OCI-LY1 (cell line): ENCODE measurements at regions not wholly inside any gene's neighbourhood (a gene's known extent, or its start where the extent isn't known, plus 50 kb on each side); places are given as distances from the start of the nearest gene placed in this dataset.

Experiments
- H2AFZ ChIP-seq: fragments of 200-600 bp; sonication (generic), shearing (Covaris generic); 2 replicates; pipeline ENCODE4 v1.6.0; 2014; ENCODE audit warnings: antibody characterized with exemption, mild to moderate bottlenecking, low read length
- H3F3A ChIP-seq: fragments of 200-600 bp; sonication (generic), shearing (Covaris generic); 2 replicates; pipeline ENCODE4 v1.6.0; 2014; ENCODE audit warnings: mild to moderate bottlenecking, antibody characterized with exemption, low read length, moderate library complexity; ENCODE audit not compliant: insufficient read depth
- H3K27ac ChIP-seq: fragments of 200-600 bp; sonication (generic); 2 replicates; pipeline ENCODE4 v1.5.1; 2014; ENCODE audit warnings: low read length, mixed run types, mild to moderate bottlenecking, low read depth; ENCODE audit not compliant: poor library complexity, severe bottlenecking
- H3K27me3 ChIP-seq: fragments of 200-600 bp; sonication (generic); 2 replicates; pipeline ENCODE4 v1.6.0; 2014; ENCODE audit warnings: antibody characterized with exemption, mild to moderate bottlenecking, low read length, moderate library complexity; ENCODE audit not compliant: insufficient read depth
- H3K36me3 ChIP-seq: fragments of 200-600 bp; sonication (generic); 2 replicates; pipeline ENCODE4 v1.6.1; 2014; ENCODE audit warnings: mild to moderate bottlenecking, antibody characterized with exemption, low read length, moderate library complexity, mixed read lengths; ENCODE audit not compliant: insufficient read depth
- H3K4me1 ChIP-seq: fragments of 200-600 bp; sonication (generic); 2 replicates; pipeline ENCODE4 v1.5.1; 2014; ENCODE audit warnings: mild to moderate bottlenecking, low read length, moderate library complexity; ENCODE audit not compliant: insufficient read depth, severe bottlenecking
- H3K4me2 ChIP-seq: fragments of 200-600 bp; sonication (generic), shearing (Covaris generic); 2 replicates; pipeline ENCODE4 v1.6.1; 2014; ENCODE audit warnings: low read length
- H3K4me3 ChIP-seq: fragments of 200-600 bp; sonication (generic); 2 replicates; pipeline ENCODE4 v1.5.1; 2014; ENCODE audit warnings: low read length, low read depth, mild to moderate bottlenecking, mixed read lengths; ENCODE audit not compliant: poor library complexity, severe bottlenecking
- H3K79me2 ChIP-seq: fragments of 200-600 bp; shearing (Covaris generic); 2 replicates; pipeline ENCODE4 v1.6.1; 2016; ENCODE audit warnings: mixed run types, low read length, mixed read lengths; ENCODE audit not compliant: insufficient read depth
- H3K9ac ChIP-seq: fragments of 200-600 bp; sonication (generic), shearing (Covaris generic); 2 replicates; pipeline ENCODE4 v1.6.1; 2014; ENCODE audit warnings: mild to moderate bottlenecking, low read length, mixed read lengths
- H3K9me2 ChIP-seq: fragments of 200-600 bp; sonication (generic), shearing (Covaris generic); 2 replicates; pipeline ENCODE4 v1.6.1; 2014; ENCODE audit warnings: low read depth, mild to moderate bottlenecking, low read length, mixed read lengths
- H3K9me3 ChIP-seq: fragments of 200-600 bp; shearing (Covaris generic); 2 replicates; pipeline ENCODE4 v1.6.1; 2014; ENCODE audit warnings: low read length, mixed read lengths
- H4K20me1 ChIP-seq: fragments of 200-600 bp; sonication (generic), shearing (Covaris generic); 2 replicates; pipeline ENCODE4 v1.6.0; 2016; ENCODE audit warnings: mild to moderate bottlenecking, low read length; ENCODE audit not compliant: insufficient read depth
- EZH2 ChIP-seq: fragments of 200-600 bp; sonication (generic), shearing (Covaris generic); IDR thresholded peaks from 2 replicates; pipeline ENCODE4 v1.8.0; 2017; ENCODE audit warnings: borderline replicate concordance, mixed run types, mild to moderate bottlenecking, antibody characterized with exemption, low read length, moderate library complexity, mixed read lengths
- TF ChIP-seq, protein P1 (sequence below): fragments of 200-600 bp; sonication (generic), shearing (Covaris generic); IDR thresholded peaks from 2 replicates; pipeline ENCODE4 v1.5.1; 2017; ENCODE audit warnings: mild to moderate bottlenecking, antibody characterized with exemption, low read length, moderate library complexity, mixed read lengths

DNA sequence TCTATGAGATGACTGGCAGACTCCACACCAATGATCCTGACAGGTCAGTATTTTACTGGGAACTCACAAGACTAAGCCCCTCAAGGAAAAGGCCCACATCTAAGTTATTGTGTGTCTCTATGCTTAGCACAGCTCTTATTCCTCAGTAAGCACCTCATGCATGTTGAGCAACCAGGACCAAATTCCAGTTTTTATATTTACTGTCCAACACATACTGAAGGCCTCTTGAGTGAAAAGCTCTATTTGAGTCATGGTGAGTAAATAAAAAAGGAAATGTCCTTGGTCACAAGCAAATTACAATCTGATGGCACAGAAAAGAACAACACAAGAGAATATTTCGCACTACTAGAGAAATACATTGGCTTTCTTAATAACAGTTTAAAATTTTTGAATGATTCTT is 87.9 kb upstream of the ETAA1 start:
- Histone ChIP-seq H4K20me1 (no peaks in the 10 kb centered on the region), H3K4me2 (no peak overlapping the region), H3K9me2 (no peaks in the 10 kb centered on the region), H3K27me3 (no peaks in the 10 kb centered on the region), H3K9me3 (no peaks in the 10 kb centered on the region), H3K4me1 (no peaks in the 10 kb centered on the region), H3F3A (no peaks in the 10 kb centered on the region), H3K27ac (no peak overlapping the region), H3K9ac (no peak overlapping the region), H2AFZ (no peak overlapping the region), H3K36me3 (no peaks in the 10 kb centered on the region), H3K79me2 (no peaks in the 10 kb centered on the region), H3K4me3 (no peak overlapping the region)
- TF ChIP-seq EZH2 = no peak
- TF ChIP-seq, protein P1, sequence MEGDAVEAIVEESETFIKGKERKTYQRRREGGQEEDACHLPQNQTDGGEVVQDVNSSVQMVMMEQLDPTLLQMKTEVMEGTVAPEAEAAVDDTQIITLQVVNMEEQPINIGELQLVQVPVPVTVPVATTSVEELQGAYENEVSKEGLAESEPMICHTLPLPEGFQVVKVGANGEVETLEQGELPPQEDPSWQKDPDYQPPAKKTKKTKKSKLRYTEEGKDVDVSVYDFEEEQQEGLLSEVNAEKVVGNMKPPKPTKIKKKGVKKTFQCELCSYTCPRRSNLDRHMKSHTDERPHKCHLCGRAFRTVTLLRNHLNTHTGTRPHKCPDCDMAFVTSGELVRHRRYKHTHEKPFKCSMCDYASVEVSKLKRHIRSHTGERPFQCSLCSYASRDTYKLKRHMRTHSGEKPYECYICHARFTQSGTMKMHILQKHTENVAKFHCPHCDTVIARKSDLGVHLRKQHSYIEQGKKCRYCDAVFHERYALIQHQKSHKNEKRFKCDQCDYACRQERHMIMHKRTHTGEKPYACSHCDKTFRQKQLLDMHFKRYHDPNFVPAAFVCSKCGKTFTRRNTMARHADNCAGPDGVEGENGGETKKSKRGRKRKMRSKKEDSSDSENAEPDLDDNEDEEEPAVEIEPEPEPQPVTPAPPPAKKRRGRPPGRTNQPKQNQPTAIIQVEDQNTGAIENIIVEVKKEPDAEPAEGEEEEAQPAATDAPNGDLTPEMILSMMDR = no peak

DNA sequence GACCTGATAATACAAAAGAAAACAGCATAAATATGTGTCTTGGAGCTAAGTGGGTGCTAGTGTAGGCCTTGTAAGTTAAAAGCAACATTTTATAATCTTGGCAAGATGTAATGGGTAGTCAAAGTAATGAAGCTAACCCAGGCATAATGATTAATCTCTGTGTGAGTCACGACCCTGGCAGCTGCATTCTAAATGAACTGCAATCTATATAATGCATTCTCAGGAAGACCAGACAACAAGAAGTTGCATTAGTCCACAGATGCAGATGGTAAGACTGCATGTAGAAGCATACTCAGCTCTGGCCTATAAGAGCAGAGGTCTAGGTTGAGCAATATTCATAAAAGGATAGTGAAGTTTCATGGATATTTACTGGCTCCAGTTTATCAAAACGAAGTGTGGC is 85.6 kb upstream of the ETAA1 start:
- no peaks in the 10 kb centered on the region for H3K9me2 ChIP-seq
- no peaks in the 10 kb centered on the region for H3K4me1 ChIP-seq
- TF ChIP-seq, protein P1 = no peak
- no peak for TF ChIP-seq EZH2
- H4K20me1 ChIP-seq = no peaks in the 10 kb centered on the region
- no peaks in the 10 kb centered on the region for H3K36me3 ChIP-seq
- no peak overlapping the region for H3K9ac ChIP-seq
- no peak overlapping the region for H3K27ac ChIP-seq
- H2AFZ ChIP-seq = no peak overlapping the region
- no peaks in the 10 kb centered on the region for H3K9me3 ChIP-seq
- no peak overlapping the region for H3K4me3 ChIP-seq
- H3K79me2 ChIP-seq = no peaks in the 10 kb centered on the region
- H3K4me2 ChIP-seq = no peak overlapping the region
- H3K27me3 ChIP-seq = no peaks in the 10 kb centered on the region
- H3F3A ChIP-seq = no peaks in the 10 kb centered on the region

DNA sequence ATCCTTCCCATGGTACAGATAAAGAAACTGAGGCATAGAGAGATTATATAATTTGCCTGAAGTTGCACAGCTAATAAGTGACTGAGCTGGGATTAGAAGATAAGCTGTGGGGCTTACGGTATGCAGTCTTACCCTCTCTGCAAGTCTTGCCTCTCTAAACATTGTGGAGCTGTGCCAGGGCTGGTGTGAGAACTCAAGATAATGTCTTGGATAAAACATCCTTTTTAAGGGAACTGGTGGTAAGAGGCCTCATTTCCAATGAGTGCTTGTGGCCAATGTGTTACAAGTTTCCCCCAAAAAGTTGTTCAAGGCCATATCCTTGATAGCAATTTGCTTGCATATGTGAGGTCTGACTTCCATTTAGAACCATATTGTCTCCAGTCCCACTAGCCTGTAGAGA is 84.3 kb upstream of the ETAA1 start:
- TF ChIP-seq, protein P1 = no peak
- TF ChIP-seq EZH2 = no peak
- Histone ChIP-seq H3K4me2 (no peak overlapping the region), H3K36me3 (no peaks in the 10 kb centered on the region), H3K9me2 (no peaks in the 10 kb centered on the region), H4K20me1 (no peaks in the 10 kb centered on the region), H3K79me2 (no peaks in the 10 kb centered on the region), H3K4me3 (no peak overlapping the region), H3K27ac (no peak overlapping the region), H3K9me3 (no peaks in the 10 kb centered on the region), H2AFZ (no peak overlapping the region), H3F3A (no peaks in the 10 kb centered on the region), H3K4me1 (no peaks in the 10 kb centered on the region), H3K9ac (no peak overlapping the region), H3K27me3 (no peaks in the 10 kb centered on the region)
